ENCODE measurements at regions not wholly inside any gene's neighbourhood (a gene's known extent, or its start where the extent isn't known, plus 50 kb on each side); places are given as distances from the start of the nearest gene placed in this dataset.
"Not testable (repeated sequence)": the region's sequence is repeated elsewhere in the genome, so short reads cannot be mapped to it uniquely, and the experiment has no call there.

GRCh38 chr5:142522983-142523382 lies 162.9 kb downstream of the FGF1 start:
- H3K27me3 ChIP-seq (ENCODE audit: insufficient read depth, low read depth, severe bottlenecking): no peaks in the 10 kb centered on the region
- H3K27ac ChIP-seq: no peak overlapping the region
- DNase-seq: no peak
- H3K4me3 ChIP-seq (ENCODE audit: low read depth, low read length): no peak overlapping the region
- H3K9me3 ChIP-seq (ENCODE audit: severe bottlenecking): no peaks in the 10 kb centered on the region
- H3K36me3 ChIP-seq: no peaks in the 10 kb centered on the region
- TF ChIP-seq CTCF (IDR thresholded peaks at IDR 0.05; ENCODE audit: low read depth, low read length): no peak

GRCh38 chr5:142521706-142522105 lies 164.2 kb downstream of the FGF1 start:
- DNase-seq: no peak
- Histone ChIP-seq H3K9me3 (ENCODE audit: severe bottlenecking) (no peaks in the 10 kb centered on the region), H3K36me3 (no peaks in the 10 kb centered on the region), H3K4me3 (ENCODE audit: low read depth, low read length) (no peak overlapping the region), H3K27me3 (ENCODE audit: insufficient read depth, low read depth, severe bottlenecking) (no peaks in the 10 kb centered on the region), H3K27ac (no peak overlapping the region)
- TF ChIP-seq CTCF (IDR thresholded peaks at IDR 0.05; ENCODE audit: low read depth, low read length): no peak

- no peaks in the 10 kb centered on the region for H3K9me3 ChIP-seq (ENCODE audit: severe bottlenecking)
- H3K36me3 ChIP-seq: no peaks in the 10 kb centered on the region
- no peak for TF ChIP-seq CTCF (IDR thresholded peaks at IDR 0.05; ENCODE audit: low read depth, low read length)
- no peaks in the 10 kb centered on the region for H3K27me3 ChIP-seq (ENCODE audit: insufficient read depth, low read depth, severe bottlenecking)
- H3K27ac ChIP-seq: no peak overlapping the region
- no peak for DNase-seq
- H3K4me3 ChIP-seq (ENCODE audit: low read depth, low read length): no peak overlapping the region
Observed at GRCh38 chr5:142520885-142521284, 165.0 kb downstream of the FGF1 start.

GRCh38 chr5:142519913-142520312 lies 166.0 kb downstream of the FGF1 start:
- H3K27me3 ChIP-seq (ENCODE audit: insufficient read depth, low read depth, severe bottlenecking); H3K27ac ChIP-seq; H3K4me3 ChIP-seq (ENCODE audit: low read depth, low read length); H3K36me3 ChIP-seq; H3K9me3 ChIP-seq (ENCODE audit: severe bottlenecking); DNase-seq: not testable (repeated sequence)

- no peaks in the 10 kb centered on the region for H3K27me3 ChIP-seq (ENCODE audit: insufficient read depth, low read depth, severe bottlenecking)
- TF ChIP-seq CTCF (IDR thresholded peaks at IDR 0.05; ENCODE audit: low read depth, low read length): no peak
Observed at GRCh38 chr5:142517840-142518239, 168.1 kb downstream of the FGF1 start.

GRCh38 chr5:142516732-142517131 lies 169.2 kb downstream of the FGF1 start:
- no peak for DNase-seq
- Histone ChIP-seq H3K4me3 (ENCODE audit: low read depth, low read length) (no peak overlapping the region), H3K27me3 (ENCODE audit: insufficient read depth, low read depth, severe bottlenecking) (no peaks in the 10 kb centered on the region), H3K27ac (no peak overlapping the region), H3K36me3 (no peaks in the 10 kb centered on the region), H3K9me3 (ENCODE audit: severe bottlenecking) (no peaks in the 10 kb centered on the region)
- no peak for TF ChIP-seq CTCF (IDR thresholded peaks at IDR 0.05; ENCODE audit: low read depth, low read length)

More at GRCh38 chr5:142517840-142518239, 168.1 kb downstream of the FGF1 start:
- Histone ChIP-seq H3K36me3 (no peaks in the 10 kb centered on the region), H3K4me3 (ENCODE audit: low read depth, low read length) (no peak overlapping the region), H3K27ac (no peak overlapping the region), H3K9me3 (ENCODE audit: severe bottlenecking) (no peaks in the 10 kb centered on the region)
- no peak for DNase-seq
